SK-N-SH (cell line): ENCODE measurements at regions not wholly inside any gene's neighbourhood (a gene's known extent, or its start where the extent isn't known, plus 50 kb on each side); places are given as distances from the start of the nearest gene placed in this dataset.

Source experiments
- CTCF ChIA-PET: fragments of 300-600, 350-600 bp; formaldehyde crosslinking; extraction: SDS; loops from one replicate; lab custom pipeline; 2021; lab: Yijun Ruan, JAX
- POLR2A ChIA-PET: fragments of 350-600 bp; sonication (Branson Sonifier 250); formaldehyde crosslinking; extraction: SDS; loops from one replicate; lab custom pipeline; 2020; ENCODE audit warnings: antibody characterized with exemption, inconsistent platforms; lab: Yijun Ruan, JAX
- DNase-seq: peaks from one replicate; pipeline ENCODE4 v3.0.0; 2012
- H2AFZ ChIP-seq: fragments of 200-600 bp; sonication (generic); 2 replicates; pipeline ENCODE4 v1.8.1; 2016; ENCODE audit warnings: antibody characterized with exemption, mild to moderate bottlenecking, low read depth
- H3F3A ChIP-seq: fragments of 200-600 bp; sonication (generic); replicated peaks from 2 replicates; pipeline ENCODE3; 2016; ENCODE audit warnings: antibody characterized with exemption, mild to moderate bottlenecking; ENCODE audit not compliant: insufficient read depth
- H3K27ac ChIP-seq, 2 experiments: fragments of 200-500 bp in 1 of 2; fragments of 200-600 bp in 1 of 2; sonication (Bioruptor generic) in 1 of 2; sonication (generic), shearing (Covaris generic) in 1 of 2; 2 replicates each; pipeline versions ENCODE4 v1.5.1 to v1.6.1; 2014 to 2016; ENCODE audit warnings: low read depth in 2 of 2, inconsistent platforms in 1 of 2, low read length in 1 of 2, mild to moderate bottlenecking in 1 of 2, mixed read lengths in 1 of 2
- H3K27me3 ChIP-seq: fragments of 200-600 bp; sonication (generic), shearing (Covaris generic); 2 replicates; pipeline ENCODE4 v1.6.1; 2016; ENCODE audit warnings: mixed run types; ENCODE audit not compliant: insufficient read depth
- H3K36me3 ChIP-seq, 2 experiments: fragments of 200-500 bp in 1 of 2; fragments of 200-600 bp in 1 of 2; sonication (Bioruptor generic) in 1 of 2; sonication (generic) in 1 of 2; replicated peaks in 1 of 2; 2 replicates each; pipeline versions ENCODE3 to v1.5.1; 2014 to 2016; ENCODE audit warnings: low read length in 1 of 2, mild to moderate bottlenecking in 1 of 2; ENCODE audit not compliant: insufficient read depth in 2 of 2, control insufficient read depth in 1 of 2
- H3K4me1 ChIP-seq, 2 experiments: fragments of 200-500 bp in 1 of 2; fragments of 200-600 bp in 1 of 2; sonication (Bioruptor generic) in 1 of 2; sonication (generic), shearing (Covaris generic) in 1 of 2; 2 replicates each; pipeline versions ENCODE4 v1.5.1 to v1.6.1; 2014 to 2016; ENCODE audit warnings: low read depth in 1 of 2, low read length in 1 of 2, mixed run types in 1 of 2; ENCODE audit not compliant: insufficient read depth in 2 of 2, control insufficient read depth in 1 of 2
- H3K4me2 ChIP-seq: fragments of 200-600 bp; sonication (generic), shearing (Covaris generic); 2 replicates; pipeline ENCODE4 v1.6.1; 2017; ENCODE audit warnings: mixed run types
- H3K4me3 ChIP-seq, 2 experiments: fragments of 200-500 bp in 1 of 2; fragments of 200-600 bp in 1 of 2; sonication (Bioruptor generic) in 1 of 2; sonication (generic), shearing (Covaris generic) in 1 of 2; 2 replicates each; pipeline versions ENCODE4 v1.5.1 to v1.8.1; 2014 to 2016; ENCODE audit warnings: low read depth in 2 of 2, inconsistent platforms in 1 of 2, low read length in 1 of 2, mild to moderate bottlenecking in 1 of 2, mixed read lengths in 1 of 2, moderate library complexity in 1 of 2
- H3K79me2 ChIP-seq: fragments of 200-600 bp; sonication (generic); 2 replicates; pipeline ENCODE4 v1.8.1; 2017; ENCODE audit warnings: mild to moderate bottlenecking; ENCODE audit not compliant: insufficient read depth
- H3K9ac ChIP-seq: fragments of 200-600 bp; sonication (generic); 2 replicates; pipeline ENCODE4 v1.6.1; 2017; ENCODE audit warnings: mixed run types
- H3K9me2 ChIP-seq: fragments of 200-600 bp; sonication (generic); 2 replicates; pipeline ENCODE4 v1.6.1; 2017; ENCODE audit warnings: mixed run types
- H3K9me3 ChIP-seq: fragments of 200-600 bp; sonication (generic); 2 replicates; pipeline ENCODE4 v1.6.1; 2017; ENCODE audit warnings: mixed run types, mild to moderate bottlenecking, moderate library complexity
- H4K20me1 ChIP-seq: fragments of 200-600 bp; sonication (generic); 2 replicates; pipeline ENCODE4 v1.6.1; 2017; ENCODE audit warnings: mild to moderate bottlenecking, mixed run types; ENCODE audit not compliant: insufficient read depth
- CTCF ChIP-seq: fragments of 200-600 bp; sonication (generic); IDR thresholded peaks from 2 replicates; pipeline ENCODE4 v1.6.1; 2017; ENCODE audit warnings: antibody characterized with exemption, mild to moderate bottlenecking, moderate library complexity
- EP300 ChIP-seq, 2 experiments: IDR thresholded peaks; 2 replicates each; pipeline versions ENCODE4 v1.4.0 to v1.6.1; 2012; ENCODE audit warnings: borderline replicate concordance in 1 of 2, low read depth in 1 of 2, low read length in 1 of 2
- FOSL2 ChIP-seq: IDR thresholded peaks from 2 replicates; pipeline ENCODE4 v1.4.0; 2012; ENCODE audit warnings: low read depth, mild to moderate bottlenecking, moderate library complexity, borderline replicate concordance
- GABPA ChIP-seq: IDR thresholded peaks from 2 replicates; pipeline ENCODE4 v1.4.0; 2012; ENCODE audit warnings: low read depth, mild to moderate bottlenecking
- GATA2 ChIP-seq: sonication (generic); formaldehyde crosslinking; IDR thresholded peaks from 2 replicates; pipeline ENCODE4 v1.5.0; 2020; ENCODE audit warnings: mild to moderate bottlenecking, missing genetic modification reagents
- JUND ChIP-seq: IDR thresholded peaks from 2 replicates; pipeline ENCODE4 v1.4.0; 2012
- MAX ChIP-seq: IDR thresholded peaks from 2 replicates; pipeline ENCODE4 v1.4.0; 2012; ENCODE audit warnings: low read depth
- MXI1 ChIP-seq: IDR thresholded peaks from 2 replicates; pipeline ENCODE4 v1.6.1; 2012; ENCODE audit warnings: mild to moderate bottlenecking, low read depth, low read length, improper control_type of control experiment
- NFIC ChIP-seq: IDR thresholded peaks from 2 replicates; pipeline ENCODE4 v1.4.0; 2012; ENCODE audit warnings: borderline replicate concordance
- NRF1 ChIP-seq: IDR thresholded peaks from 2 replicates; pipeline ENCODE4 v1.6.1; 2012; ENCODE audit warnings: low read depth, mild to moderate bottlenecking, low read length
- PBX3 ChIP-seq: IDR thresholded peaks from 2 replicates; pipeline ENCODE4; 2012
- RCOR1 ChIP-seq: fragments of 150-350 bp; IDR thresholded peaks from 2 replicates; pipeline ENCODE4 v1.6.1; 2017; ENCODE audit warnings: antibody characterized with exemption, low read length
- RFX5 ChIP-seq: IDR thresholded peaks from 2 replicates; pipeline ENCODE4 v1.6.1; 2012; ENCODE audit warnings: mild to moderate bottlenecking, improper control_type of control experiment, low read length
- SIN3A ChIP-seq: IDR thresholded peaks from 2 replicates; pipeline ENCODE4 v1.6.1; 2012; ENCODE audit warnings: low read depth, mild to moderate bottlenecking, low read length, moderate library complexity, borderline replicate concordance
- TAF1 ChIP-seq: IDR thresholded peaks from 2 replicates; pipeline ENCODE4 v1.6.1; 2012; ENCODE audit warnings: low read depth, mild to moderate bottlenecking, low read length, moderate library complexity, borderline replicate concordance
- USF1 ChIP-seq: IDR thresholded peaks from 2 replicates; pipeline ENCODE4 v1.4.0; 2012; ENCODE audit warnings: low read depth, borderline replicate concordance
- ZBTB33 ChIP-seq: IDR thresholded peaks from 2 replicates; pipeline ENCODE4 v1.4.0; 2012; ENCODE audit warnings: low read depth, borderline replicate concordance
- WGBS: methylation state at CpG from one replicate; pipeline ENCODE4 v1.1.6; 2017; ENCODE audit warnings: low lambda C conversion rate; 5-methylcytosine and 5-hydroxymethylcytosine counted together

DNA sequence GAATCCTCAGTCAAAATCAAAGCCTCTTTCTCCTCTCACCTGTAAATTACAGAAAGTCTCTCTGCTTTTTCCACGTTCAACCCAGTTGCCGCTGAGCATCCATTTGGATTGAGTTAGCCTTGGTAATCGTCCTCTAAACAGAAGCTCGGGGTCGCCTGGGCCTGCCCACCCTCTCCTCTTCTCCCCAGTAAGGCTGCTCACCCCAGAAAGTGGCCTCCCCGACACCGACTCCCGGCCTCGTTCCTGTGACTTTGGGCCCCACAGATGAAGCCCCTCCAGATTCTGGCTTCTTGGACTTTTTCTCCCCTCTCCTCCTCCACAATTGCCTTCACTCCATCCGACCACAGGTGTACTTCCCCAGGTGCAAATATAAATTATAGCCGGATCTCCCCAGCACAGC lies 1500.0 kb downstream of the BRD1 start:
- Histone ChIP-seq H3K36me3 (no peaks in the 10 kb centered on the region), H4K20me1 (no peaks in the 10 kb centered on the region), H2AFZ (no peak overlapping the region), H3K9me2 (no peaks in the 10 kb centered on the region), H3K9me3 (no peaks in the 10 kb centered on the region), H3K4me2 (no peak overlapping the region)
- DNase-seq = no peak
- POLR2A ChIA-PET = no interaction called here
- TF ChIP-seq RCOR1 = no peak
- no peak for TF ChIP-seq GATA2 (CRISPR knock-in tag)
- no peak for TF ChIP-seq RFX5
- TF ChIP-seq NRF1 = no peak
- TF ChIP-seq NFIC = no peak
- no peak for TF ChIP-seq CTCF
- TF ChIP-seq EP300 (IDR thresholded peaks at IDR 0.05; ENCODE audit: borderline replicate concordance in 1 of 2, low read depth in 1 of 2, low read length in 1 of 2) = no peak
- TF ChIP-seq GABPA = no peak
- no peak for TF ChIP-seq JUND
- TF ChIP-seq SIN3A = no peak
- TF ChIP-seq PBX3 = no peak
- no peak for TF ChIP-seq TAF1
- TF ChIP-seq USF1 = no peak
- TF ChIP-seq ZBTB33 = no peak
- no peak for TF ChIP-seq MXI1
- TF ChIP-seq FOSL2 = no peak
- no peak for TF ChIP-seq MAX
- TF ChIP-seq, all 33 proteins: peak for 0
- 16% methylated on average over 11 of the region's 11 CpGs for WGBS
- H3K9ac ChIP-seq = no peak overlapping the region
- no peak overlapping the region for H3K27ac ChIP-seq
- H3K27me3 ChIP-seq = no peaks in the 10 kb centered on the region
- no peaks in the 10 kb centered on the region for H3F3A ChIP-seq
- H3K4me3 ChIP-seq = no peak overlapping the region
- CTCF ChIA-PET = no interaction called here
- no peaks in the 10 kb centered on the region for H3K4me1 ChIP-seq
- no peaks in the 10 kb centered on the region for H3K79me2 ChIP-seq
